SK-MEL-5 (cell line): ENCODE measurements at regions not wholly inside any gene's neighbourhood (a gene's known extent, or its start where the extent isn't known, plus 50 kb on each side); places are given as distances from the start of the nearest gene placed in this dataset.

ENCODE experiments used
- DNase-seq: peaks from one replicate; pipeline ENCODE4 v3.0.0-alpha.2; 2016; ENCODE audit warnings: low read depth, low spot score
- in situ Hi-C: cut with HindIII; loops from 2 replicates; pipeline ENCODE4 v1.10.0; 2016; ENCODE audit warnings: low sequenced_read_pairs, high pct_unique_total_duplicates, low pct_unique_long_range_greater_than_20kb
- small RNA-seq, 2 experiments: library from RNA; depleted of rRNA; stranded (forward); fragments of <200 nt; gene quantifications; one replicate each; pipeline ENCODE3, GENCODE V24; 2014

GRCh38 chr7:21377545-21377944, 50.3 kb upstream of the SP4 start:
- DNase-seq, result no peak
- in situ Hi-C loops, result no loop called here

Small RNA genes in the stretch of these regions (small RNA-seq; reads per million reads assigned to genes)
- 0 reads per million in 2 experiments for gene RN7SL542P
